Hepatocyte (in vitro differentiated cells): ENCODE measurements at regions not wholly inside any gene's neighbourhood (a gene's known extent, or its start where the extent isn't known, plus 50 kb on each side); places are given as distances from the start of the nearest gene placed in this dataset.
"Not testable (repeated sequence)": the region's sequence is repeated elsewhere in the genome, so short reads cannot be mapped to it uniquely, and the experiment has no call there.

ENCODE experiments used
- DNase-seq: peaks from one replicate; pipeline ENCODE4 v3.0.0-alpha.2; 2016; ENCODE audit warnings: low spot score
- H2AFZ ChIP-seq: fragments of 200-600 bp; sonication (generic); 2 replicates; pipeline ENCODE4 v1.6.0; 2016; ENCODE audit warnings: antibody characterized with exemption, mild to moderate bottlenecking
- H3K27ac ChIP-seq: fragments of 200-600 bp; sonication (generic); 2 replicates; pipeline ENCODE4 v1.5.1; 2016; ENCODE audit warnings: mild to moderate bottlenecking
- H3K27me3 ChIP-seq: fragments of 200-600 bp; sonication (generic); 2 replicates; pipeline ENCODE4 v1.6.1; 2016
- H3K36me3 ChIP-seq: fragments of 200-600 bp; sonication (generic); replicated peaks from 2 replicates; pipeline ENCODE4 v1.5.1; 2016; ENCODE audit warnings: low read depth; ENCODE audit not compliant: insufficient read depth
- H3K4me1 ChIP-seq: fragments of 200-600 bp; sonication (generic); 2 replicates; pipeline ENCODE4 v1.5.1; 2016; ENCODE audit warnings: mild to moderate bottlenecking, moderate library complexity; ENCODE audit not compliant: insufficient read depth
- H3K4me2 ChIP-seq: fragments of 200-600 bp; sonication (generic); 2 replicates; pipeline ENCODE4 v1.6.0; 2016
- H3K4me3 ChIP-seq: fragments of 200-600 bp; sonication (generic); 2 replicates; pipeline ENCODE4 v1.5.1; 2016; ENCODE audit warnings: mild to moderate bottlenecking
- H3K79me2 ChIP-seq: fragments of 200-600 bp; sonication (generic); 2 replicates; pipeline ENCODE4 v1.6.0; 2017; ENCODE audit warnings: mild to moderate bottlenecking
- H3K9me2 ChIP-seq: fragments of 200-600 bp; sonication (generic); replicated peaks from 2 replicates; pipeline ENCODE4 v1.6.0; 2017; ENCODE audit warnings: mild to moderate bottlenecking; ENCODE audit not compliant: insufficient read depth
- H3K9me3 ChIP-seq: fragments of 200-600 bp; sonication (generic); 2 replicates; pipeline ENCODE4 v1.5.1; 2016; ENCODE audit warnings: low read depth, mild to moderate bottlenecking
- H4K20me1 ChIP-seq: fragments of 200-600 bp; sonication (generic); 2 replicates; pipeline ENCODE4 v1.6.0; 2016; ENCODE audit warnings: mild to moderate bottlenecking; ENCODE audit not compliant: insufficient read depth, poor library complexity, severe bottlenecking
- EZH2 ChIP-seq: fragments of 200-600 bp; sonication (generic); IDR thresholded peaks from 2 replicates; pipeline ENCODE4 v1.6.1; 2016; ENCODE audit warnings: antibody characterized with exemption, mild to moderate bottlenecking, borderline replicate concordance
- EZH2phosphoT487 ChIP-seq: fragments of 200-600 bp; sonication (generic); IDR thresholded peaks from one replicate; pipeline ENCODE4 v1.6.1; 2018; ENCODE audit warnings: antibody characterized with exemption, mild to moderate bottlenecking, low read depth, moderate library complexity; ENCODE audit not compliant: unreplicated experiment, severe bottlenecking
- WGBS: methylation state at CpG from one replicate; pipeline ENCODE4 v1.1.6; 2016; ENCODE audit warnings: low lambda C conversion rate; ENCODE audit errors: missing lambda C conversion rate; 5-methylcytosine and 5-hydroxymethylcytosine counted together
- TF ChIP-seq, protein P1 (sequence below): fragments of 200-600 bp; sonication (generic); IDR thresholded peaks from 2 replicates; pipeline ENCODE4 v1.5.1; 2016; ENCODE audit warnings: antibody characterized with exemption, mild to moderate bottlenecking; ENCODE audit not compliant: poor library complexity

DNA sequence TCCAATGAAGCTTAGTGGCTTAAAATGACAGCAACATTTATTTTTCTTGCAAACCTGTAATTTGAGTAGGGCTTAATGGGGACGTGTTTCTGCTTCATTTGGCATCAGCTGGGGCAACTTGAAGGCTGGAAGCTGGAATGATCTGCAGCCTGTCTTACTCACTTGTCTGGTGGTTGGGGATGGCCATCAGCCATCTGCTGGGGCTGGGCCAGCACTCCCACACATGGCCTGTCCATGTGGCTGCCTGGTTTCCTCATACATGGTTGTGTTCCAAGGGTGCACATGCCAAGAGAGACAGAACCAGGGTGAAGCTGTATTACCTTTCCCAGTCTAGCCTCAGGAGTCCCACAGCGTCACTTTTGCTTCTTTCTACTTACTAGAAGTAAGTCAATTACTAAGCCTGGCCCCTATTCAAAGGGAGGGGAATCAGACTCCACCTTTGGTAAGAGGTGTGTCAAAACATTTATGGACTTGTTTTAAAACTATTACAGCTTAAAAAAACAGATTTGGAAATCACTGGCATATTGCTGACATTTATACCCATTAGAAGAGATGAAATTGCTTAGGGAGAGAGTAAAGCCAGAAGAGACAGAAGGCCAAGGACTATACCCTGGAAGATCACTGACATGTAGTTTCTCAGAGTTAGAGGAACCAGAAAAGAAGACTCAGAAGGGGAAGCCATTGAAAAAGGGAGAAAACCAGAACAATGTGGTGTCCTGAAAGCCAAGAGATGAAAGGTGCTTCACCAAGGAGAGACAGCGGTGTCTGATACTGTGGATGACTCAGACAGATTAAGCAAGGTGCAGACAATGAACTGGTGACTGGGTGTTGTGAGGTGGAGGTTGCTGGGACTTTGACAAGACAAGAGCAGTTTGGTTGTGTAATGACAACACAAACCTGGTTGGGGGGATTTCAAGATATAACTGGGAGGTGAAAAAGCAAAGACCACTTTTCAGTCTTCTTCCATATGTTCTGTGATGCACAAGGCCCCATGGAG, 345.2 kb downstream of the GJA1 start:
- TF ChIP-seq EZH2 (no peak), EZH2phosphoT487 (no peak)
- TF ChIP-seq, protein P1, sequence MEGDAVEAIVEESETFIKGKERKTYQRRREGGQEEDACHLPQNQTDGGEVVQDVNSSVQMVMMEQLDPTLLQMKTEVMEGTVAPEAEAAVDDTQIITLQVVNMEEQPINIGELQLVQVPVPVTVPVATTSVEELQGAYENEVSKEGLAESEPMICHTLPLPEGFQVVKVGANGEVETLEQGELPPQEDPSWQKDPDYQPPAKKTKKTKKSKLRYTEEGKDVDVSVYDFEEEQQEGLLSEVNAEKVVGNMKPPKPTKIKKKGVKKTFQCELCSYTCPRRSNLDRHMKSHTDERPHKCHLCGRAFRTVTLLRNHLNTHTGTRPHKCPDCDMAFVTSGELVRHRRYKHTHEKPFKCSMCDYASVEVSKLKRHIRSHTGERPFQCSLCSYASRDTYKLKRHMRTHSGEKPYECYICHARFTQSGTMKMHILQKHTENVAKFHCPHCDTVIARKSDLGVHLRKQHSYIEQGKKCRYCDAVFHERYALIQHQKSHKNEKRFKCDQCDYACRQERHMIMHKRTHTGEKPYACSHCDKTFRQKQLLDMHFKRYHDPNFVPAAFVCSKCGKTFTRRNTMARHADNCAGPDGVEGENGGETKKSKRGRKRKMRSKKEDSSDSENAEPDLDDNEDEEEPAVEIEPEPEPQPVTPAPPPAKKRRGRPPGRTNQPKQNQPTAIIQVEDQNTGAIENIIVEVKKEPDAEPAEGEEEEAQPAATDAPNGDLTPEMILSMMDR, result no peak
- no peak overlapping the region for H3K4me3 ChIP-seq
- peak; percentile 12 for DNase-seq
- H3K27me3 ChIP-seq, result no peaks in the 10 kb centered on the region
- no peaks in the 10 kb centered on the region for H3K9me3 ChIP-seq
- H3K36me3 ChIP-seq, result no peaks in the 10 kb centered on the region
- 78% methylated on average over 3 of the region's 3 CpGs for WGBS
- H3K79me2 ChIP-seq, result no peaks in the 10 kb centered on the region
- H3K27ac ChIP-seq, result no peak overlapping the region
- H3K4me2 ChIP-seq, result no peak overlapping the region
- H3K9me2 ChIP-seq, result no peaks in the 10 kb centered on the region
- no peaks in the 10 kb centered on the region for H3K4me1 ChIP-seq
- H2AFZ ChIP-seq, result no peak overlapping the region
- H4K20me1 ChIP-seq, result no peaks in the 10 kb centered on the region

DNA sequence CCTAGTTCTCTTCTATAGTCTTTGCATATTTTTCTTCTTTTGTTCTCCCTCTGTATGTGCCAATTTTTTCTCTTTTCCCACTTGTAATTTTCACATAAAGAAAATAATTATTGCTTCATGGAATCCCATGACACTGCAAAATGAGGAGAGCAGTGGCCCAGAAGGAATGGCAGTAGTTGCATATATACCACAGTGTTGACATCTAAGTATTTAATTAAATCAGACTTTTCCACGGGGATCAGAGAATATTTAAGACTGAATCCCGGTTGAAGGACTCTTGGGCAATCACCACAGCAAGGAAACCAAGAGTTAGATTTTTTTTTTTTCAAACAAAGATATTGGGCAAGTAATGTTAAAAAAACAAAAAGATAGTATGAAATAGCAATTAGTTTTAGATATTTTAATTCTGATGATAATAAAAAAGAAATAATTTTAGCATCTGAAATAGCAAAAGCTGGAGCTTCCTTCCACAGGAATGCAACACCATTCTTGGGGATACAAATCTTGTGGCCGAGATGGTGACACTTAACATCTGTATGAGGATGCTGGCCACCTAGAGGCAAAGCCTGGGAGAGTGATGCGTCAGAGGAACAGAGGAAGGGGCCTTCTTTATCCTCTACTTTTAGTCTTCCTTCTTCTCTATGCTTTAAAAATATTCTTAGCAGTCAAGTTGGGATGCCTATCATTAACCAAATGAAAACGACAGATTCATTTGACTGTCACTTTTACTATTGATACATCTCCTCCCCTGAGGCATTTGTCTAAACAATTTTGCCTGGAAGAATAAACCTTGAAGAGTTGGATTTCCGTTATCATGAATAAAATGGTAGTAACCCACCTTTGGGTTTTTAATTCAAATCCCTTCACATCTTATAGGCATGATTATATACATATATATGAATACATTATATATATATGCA, 356.2 kb downstream of the GJA1 start:
- 81% methylated on average over 6 of the region's 6 CpGs for WGBS
- no peak overlapping the region for H2AFZ ChIP-seq
- no peaks in the 10 kb centered on the region for H3K79me2 ChIP-seq

DNA sequence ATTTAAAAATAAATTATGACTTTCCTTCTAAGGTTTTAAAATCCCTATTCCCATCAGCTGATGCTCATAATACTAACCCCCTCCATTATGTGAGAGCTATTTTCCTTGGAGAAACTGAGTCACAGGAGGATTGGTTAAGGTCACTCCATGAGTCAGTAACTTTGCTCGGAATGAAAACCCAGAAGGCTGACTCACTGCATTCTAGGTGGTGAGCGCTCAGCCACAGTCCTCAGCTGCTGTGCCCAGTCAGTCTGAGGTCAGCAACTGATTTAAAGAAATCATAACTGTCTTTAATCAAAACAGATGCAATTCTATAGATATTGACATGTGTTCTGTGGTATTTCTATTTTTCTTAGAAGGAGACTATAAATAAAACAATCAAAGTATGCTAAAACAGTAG, 359.2 kb downstream of the GJA1 start:
- peak; percentile 26 for DNase-seq
- Histone ChIP-seq H3K79me2 (no peaks in the 10 kb centered on the region), H3K4me2 (no peak overlapping the region), H2AFZ (no peak overlapping the region), H3K9me3 (no peaks in the 10 kb centered on the region), H3K4me3 (no peak overlapping the region), H3K9me2 (no peaks in the 10 kb centered on the region), H3K27me3 (no peaks in the 10 kb centered on the region), H4K20me1 (no peaks in the 10 kb centered on the region), H3K27ac (no peak overlapping the region), H3K4me1 (no peaks in the 10 kb centered on the region), H3K36me3 (no peaks in the 10 kb centered on the region)
- 76% methylated on average over 2 of the region's 2 CpGs for WGBS
- TF ChIP-seq, protein P1, result no peak
- TF ChIP-seq EZH2 (no peak), EZH2phosphoT487 (no peak)

More for the DNA sequence above, 356.2 kb downstream of the GJA1 start:
- Histone ChIP-seq H3K9me3 (no peaks in the 10 kb centered on the region), H3K4me3 (no peak overlapping the region), H3K36me3 (no peaks in the 10 kb centered on the region), H4K20me1 (no peaks in the 10 kb centered on the region), H3K27me3 (no peaks in the 10 kb centered on the region), H3K27ac (no peak overlapping the region), H3K4me2 (no peak overlapping the region), H3K4me1 (no peaks in the 10 kb centered on the region), H3K9me2 (no peaks in the 10 kb centered on the region)
- DNase-seq, result no peak
- TF ChIP-seq EZH2phosphoT487 (no peak), EZH2 (no peak)
- TF ChIP-seq, protein P1, result no peak

DNA sequence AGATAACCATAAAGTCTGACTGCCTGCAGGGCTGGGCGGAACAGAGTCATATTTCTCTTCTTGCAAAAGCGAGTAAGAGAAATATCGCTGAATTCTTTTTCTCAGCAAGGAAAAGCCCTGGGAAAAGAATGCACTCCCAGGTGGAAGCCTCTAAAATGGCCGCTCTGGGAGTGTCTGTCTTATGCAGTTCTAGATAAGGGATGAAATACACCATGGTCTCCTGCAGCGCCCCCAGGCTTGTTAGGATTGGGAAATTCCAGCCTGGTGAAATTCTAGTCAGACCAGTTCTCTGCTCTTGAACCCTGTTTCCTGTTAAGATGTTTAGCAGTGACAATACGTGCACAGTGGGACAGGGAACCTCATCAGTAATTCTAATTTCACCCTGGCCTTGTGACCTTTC, 362.2 kb downstream of the GJA1 start:
- H3K36me3 ChIP-seq, H2AFZ ChIP-seq, DNase-seq, H3K79me2 ChIP-seq, H3K4me2 ChIP-seq, H3K27me3 ChIP-seq, H4K20me1 ChIP-seq, H3K4me3 ChIP-seq, H3K9me3 ChIP-seq, H3K27ac ChIP-seq, H3K4me1 ChIP-seq, H3K9me2 ChIP-seq: not testable (repeated sequence)
- 96% methylated on average over 6 of the region's 6 CpGs for WGBS

DNA sequence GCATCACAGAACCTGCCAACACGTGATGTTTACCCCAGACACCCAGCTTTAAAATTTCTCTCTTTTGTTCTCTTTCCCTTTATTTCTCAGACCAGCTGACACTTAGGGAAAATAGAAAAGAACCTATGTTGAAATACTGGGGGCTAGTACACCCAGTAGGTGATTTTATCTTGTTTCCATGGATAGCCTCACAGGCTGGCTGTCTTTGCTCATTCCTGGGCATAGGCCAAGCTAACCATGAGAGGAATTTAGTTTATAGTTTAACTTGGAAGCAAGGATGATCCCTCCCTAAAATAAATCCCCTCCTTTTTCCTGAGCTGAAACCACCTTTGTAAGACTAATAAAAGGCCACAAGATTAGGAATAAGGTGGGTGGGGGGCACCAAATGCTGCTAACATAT, 362.7 kb downstream of the GJA1 start:
- not testable (repeated sequence) for H3K9me3 ChIP-seq, H3K27me3 ChIP-seq, H3K4me2 ChIP-seq, H2AFZ ChIP-seq, DNase-seq, H4K20me1 ChIP-seq, H3K4me3 ChIP-seq, H3K79me2 ChIP-seq, H3K9me2 ChIP-seq, H3K36me3 ChIP-seq, H3K4me1 ChIP-seq, H3K27ac ChIP-seq
- WGBS, result 97% methylated on average over 1 of the region's 1 CpG
